Rectal smooth muscle tissue (tissue), 1 donor: ENCODE measurements at regions not wholly inside any gene's neighbourhood (a gene's known extent, or its start where the extent isn't known, plus 50 kb on each side); places are given as distances from the start of the nearest gene placed in this dataset.
"Not testable (repeated sequence)": the region's sequence is repeated elsewhere in the genome, so short reads cannot be mapped to it uniquely, and the experiment has no call there.

Experiments used
- H3K27ac ChIP-seq: one replicate; pipeline ENCODE4 v1.7.0; 2013; ENCODE audit warnings: low read depth, low read length, inconsistent platforms
- H3K27me3 ChIP-seq: one replicate; pipeline ENCODE4 v1.7.0; 2013; ENCODE audit warnings: low read length; ENCODE audit not compliant: control insufficient read depth, insufficient read depth
- H3K36me3 ChIP-seq: one replicate; pipeline ENCODE4 v1.7.0; 2013; ENCODE audit warnings: low read length; ENCODE audit not compliant: control insufficient read depth, insufficient read depth
- H3K4me1 ChIP-seq: one replicate; pipeline ENCODE4 v1.7.0; 2013; ENCODE audit warnings: low read length; ENCODE audit not compliant: control insufficient read depth, insufficient read depth
- H3K4me3 ChIP-seq: one replicate; pipeline ENCODE4 v1.7.0; 2013; ENCODE audit warnings: low read length
- H3K9ac ChIP-seq: one replicate; pipeline ENCODE4 v1.7.0; 2013; ENCODE audit warnings: low read length

DNA sequence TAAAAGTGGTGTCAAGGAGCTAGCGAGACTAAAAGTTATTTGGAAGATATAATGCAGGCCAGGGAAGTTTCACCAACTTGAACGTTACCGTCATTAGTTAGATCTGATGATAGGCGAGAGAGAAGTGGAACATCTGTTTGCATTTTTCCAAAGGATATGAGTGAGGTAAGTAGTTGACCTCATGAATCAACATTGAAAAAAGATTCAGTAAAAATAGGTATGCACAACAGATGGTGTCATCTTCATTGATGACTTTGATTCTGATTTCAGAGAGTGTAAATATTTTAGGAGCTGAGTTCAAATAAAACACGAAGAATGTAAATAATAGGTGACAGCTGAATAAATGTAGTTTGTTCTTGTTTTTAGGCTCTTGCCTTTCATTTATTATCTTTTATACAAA lies 998.9 kb upstream of the CDH6 start:
- no peak overlapping the region for H3K27ac ChIP-seq
- no peak overlapping the region for H3K4me3 ChIP-seq
- H3K36me3 ChIP-seq, result no peaks in the 10 kb centered on the region
- H3K4me1 ChIP-seq, result no peaks in the 10 kb centered on the region
- no peaks in the 10 kb centered on the region for H3K27me3 ChIP-seq
- H3K9ac ChIP-seq, result no peak overlapping the region

DNA sequence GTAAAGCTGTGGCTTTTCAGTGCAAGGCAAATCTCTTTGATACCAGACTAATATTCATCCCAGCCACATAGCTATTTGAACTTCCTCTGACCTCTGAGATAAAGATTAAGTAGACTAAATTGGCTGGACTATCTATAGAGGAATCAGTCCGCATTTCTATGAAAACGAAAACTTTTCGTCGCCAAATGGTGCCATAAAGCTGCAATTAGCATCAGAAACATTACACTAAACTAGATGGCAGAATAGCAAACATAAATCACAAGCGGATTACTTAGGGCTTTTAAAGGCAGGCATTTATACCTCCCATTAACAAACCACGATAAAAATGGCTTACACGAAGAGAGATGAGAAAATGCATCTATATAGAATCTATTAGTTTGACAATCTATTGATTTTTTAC lies 1009.7 kb upstream of the CDH6 start:
- no peak overlapping the region for H3K27ac ChIP-seq
- H3K4me3 ChIP-seq, result no peak overlapping the region
- H3K27me3 ChIP-seq, result no peaks in the 10 kb centered on the region
- H3K36me3 ChIP-seq, result no peaks in the 10 kb centered on the region
- no peaks in the 10 kb centered on the region for H3K4me1 ChIP-seq
- H3K9ac ChIP-seq, result no peak overlapping the region

- Histone ChIP-seq H3K27me3 (no peaks in the 10 kb centered on the region), H3K4me3 (no peak overlapping the region), H3K36me3 (no peaks in the 10 kb centered on the region), H3K4me1 (no peaks in the 10 kb centered on the region), H3K27ac (no peak overlapping the region), H3K9ac (no peak overlapping the region)
Measured at GRCh38 chr5:30156156-30156555, 1037.3 kb upstream of the CDH6 start.

DNA sequence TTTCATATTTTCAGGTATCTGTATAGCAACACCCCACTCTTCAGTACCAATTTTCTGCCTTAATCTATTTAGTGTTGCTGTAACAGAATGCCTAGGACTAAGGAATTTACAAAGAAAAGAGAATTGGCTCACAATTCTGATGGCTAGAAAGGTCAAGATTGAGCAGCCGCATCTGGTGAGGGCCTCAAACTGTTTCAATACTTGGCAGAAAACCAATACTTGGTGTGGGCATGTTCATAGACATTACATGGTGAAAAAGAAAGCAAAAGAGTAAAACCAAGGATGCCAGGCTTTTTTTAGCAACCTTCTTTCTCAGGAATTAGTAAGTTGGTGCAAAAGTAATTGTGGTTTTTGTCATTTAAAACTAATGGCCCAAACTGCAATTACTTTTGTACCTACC lies 1041.1 kb upstream of the CDH6 start:
- Histone ChIP-seq H3K9ac (no peak overlapping the region), H3K4me3 (no peak overlapping the region), H3K36me3 (no peaks in the 10 kb centered on the region), H3K4me1 (no peaks in the 10 kb centered on the region), H3K27me3 (no peaks in the 10 kb centered on the region), H3K27ac (no peak overlapping the region)

- Histone ChIP-seq H3K27me3 (no peaks in the 10 kb centered on the region), H3K9ac (no peak overlapping the region), H3K4me1 (no peaks in the 10 kb centered on the region), H3K27ac (no peak overlapping the region), H3K36me3 (no peaks in the 10 kb centered on the region), H3K4me3 (no peak overlapping the region)
Measured at GRCh38 chr5:30150231-30150630, 1043.3 kb upstream of the CDH6 start.

GRCh38 chr5:30149526-30149925 lies 1044.0 kb upstream of the CDH6 start:
- H3K27ac ChIP-seq, result no peak overlapping the region
- no peaks in the 10 kb centered on the region for H3K36me3 ChIP-seq
- no peaks in the 10 kb centered on the region for H3K27me3 ChIP-seq
- no peak overlapping the region for H3K9ac ChIP-seq
- H3K4me3 ChIP-seq, result no peak overlapping the region
- no peaks in the 10 kb centered on the region for H3K4me1 ChIP-seq

GRCh38 chr5:30147976-30148375 lies 1045.5 kb upstream of the CDH6 start:
- H3K36me3 ChIP-seq, result no peaks in the 10 kb centered on the region
- H3K27me3 ChIP-seq, result no peaks in the 10 kb centered on the region
- no peak overlapping the region for H3K9ac ChIP-seq
- H3K27ac ChIP-seq, result no peak overlapping the region
- no peaks in the 10 kb centered on the region for H3K4me1 ChIP-seq
- H3K4me3 ChIP-seq, result no peak overlapping the region

GRCh38 chr5:30144059-30144458 lies 1049.4 kb upstream of the CDH6 start:
- H3K4me1 ChIP-seq, H3K4me3 ChIP-seq, H3K27ac ChIP-seq, H3K27me3 ChIP-seq, H3K36me3 ChIP-seq, H3K9ac ChIP-seq: not testable (repeated sequence)

DNA sequence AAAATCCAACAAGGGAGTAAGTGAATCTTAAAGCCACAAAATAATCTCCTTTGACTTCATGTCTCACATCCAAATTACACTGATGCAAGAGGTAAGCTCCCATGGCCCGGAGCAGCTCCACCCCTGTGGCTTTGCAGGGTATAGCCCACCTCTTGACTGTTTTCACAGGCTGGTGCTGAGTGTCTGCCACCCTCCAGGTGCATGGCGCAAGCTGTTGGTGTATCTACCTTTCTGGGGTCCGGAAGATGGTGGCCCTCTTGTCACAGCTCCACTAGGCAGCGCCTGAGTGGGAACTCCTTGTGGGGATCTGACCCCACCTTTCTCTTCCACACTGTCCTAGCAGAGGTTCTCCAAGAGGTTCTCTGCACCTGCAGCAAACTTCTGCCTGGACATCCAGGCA lies 1051.1 kb upstream of the CDH6 start:
- Histone ChIP-seq H3K4me3 (no peak overlapping the region), H3K9ac (no peak overlapping the region), H3K27me3 (no peaks in the 10 kb centered on the region)

DNA sequence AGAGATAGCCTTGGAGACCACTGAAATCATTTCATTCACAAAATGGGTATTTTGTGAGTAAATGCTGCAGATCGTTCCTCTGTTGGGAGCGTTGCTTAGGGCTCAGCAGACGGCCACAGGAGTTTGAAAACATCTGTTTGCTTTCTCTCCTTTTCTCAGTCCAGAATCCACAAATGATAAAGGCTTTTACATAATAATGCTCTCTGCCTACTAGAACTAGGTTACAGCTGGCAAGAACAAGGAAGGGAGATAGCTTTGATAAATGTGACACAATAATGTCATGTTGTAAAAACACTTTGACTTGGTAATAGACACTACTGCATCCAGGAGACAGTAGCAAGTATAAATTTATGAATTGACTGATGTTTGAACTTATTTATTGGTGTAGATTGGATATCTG lies 1072.4 kb upstream of the CDH6 start:
- no peaks in the 10 kb centered on the region for H3K36me3 ChIP-seq

More for the DNA sequence above, 1051.1 kb upstream of the CDH6 start:
- Histone ChIP-seq H3K36me3 (no peaks in the 10 kb centered on the region), H3K27ac (no peak overlapping the region), H3K4me1 (no peaks in the 10 kb centered on the region)

DNA sequence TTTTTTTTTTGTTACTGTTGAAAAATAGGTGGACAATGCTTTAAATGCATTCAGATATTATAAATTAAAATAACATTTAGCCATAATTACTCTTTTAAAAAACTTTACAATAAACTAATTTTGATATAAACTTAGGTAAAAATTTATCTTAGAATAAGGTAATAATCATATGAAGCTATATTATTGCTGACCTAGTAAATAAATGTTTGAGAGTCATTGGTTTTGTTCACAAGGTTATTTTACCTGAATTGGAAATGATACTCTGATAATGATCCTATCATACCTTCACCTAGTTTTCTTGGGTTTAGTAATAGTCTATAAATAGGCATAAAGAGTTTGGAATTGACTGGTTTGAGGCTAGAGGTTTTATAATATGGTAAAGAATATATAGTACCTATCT lies 1076.4 kb upstream of the CDH6 start:
- Histone ChIP-seq H3K4me1 (no peaks in the 10 kb centered on the region), H3K9ac (no peak overlapping the region), H3K4me3 (no peak overlapping the region), H3K36me3 (no peaks in the 10 kb centered on the region), H3K27me3 (no peaks in the 10 kb centered on the region), H3K27ac (no peak overlapping the region)

More for the DNA sequence above, 1072.4 kb upstream of the CDH6 start:
- Histone ChIP-seq H3K27ac (no peak overlapping the region), H3K27me3 (no peaks in the 10 kb centered on the region), H3K9ac (no peak overlapping the region), H3K4me1 (no peaks in the 10 kb centered on the region), H3K4me3 (no peak overlapping the region)

DNA sequence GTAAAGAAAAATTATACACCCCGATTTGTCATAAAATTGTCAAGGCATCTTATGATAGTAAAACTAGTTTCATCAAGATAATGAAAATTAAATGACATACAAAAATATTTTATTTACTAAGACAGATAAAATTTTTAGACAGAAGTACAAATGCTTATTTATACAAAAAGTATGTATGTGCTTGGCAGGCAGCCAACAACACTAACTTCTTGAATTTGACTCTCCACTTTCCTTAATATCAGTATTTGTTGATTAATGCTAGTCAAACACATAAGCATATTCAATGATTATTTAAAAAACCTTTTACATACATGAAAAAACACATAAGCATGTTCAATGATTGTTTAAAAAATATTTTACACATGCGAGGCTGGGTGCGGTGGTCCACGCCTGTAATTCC lies 1079.9 kb upstream of the CDH6 start:
- Histone ChIP-seq H3K9ac (no peak overlapping the region), H3K27me3 (no peaks in the 10 kb centered on the region), H3K36me3 (no peaks in the 10 kb centered on the region), H3K27ac (no peak overlapping the region), H3K4me1 (no peaks in the 10 kb centered on the region), H3K4me3 (no peak overlapping the region)

DNA sequence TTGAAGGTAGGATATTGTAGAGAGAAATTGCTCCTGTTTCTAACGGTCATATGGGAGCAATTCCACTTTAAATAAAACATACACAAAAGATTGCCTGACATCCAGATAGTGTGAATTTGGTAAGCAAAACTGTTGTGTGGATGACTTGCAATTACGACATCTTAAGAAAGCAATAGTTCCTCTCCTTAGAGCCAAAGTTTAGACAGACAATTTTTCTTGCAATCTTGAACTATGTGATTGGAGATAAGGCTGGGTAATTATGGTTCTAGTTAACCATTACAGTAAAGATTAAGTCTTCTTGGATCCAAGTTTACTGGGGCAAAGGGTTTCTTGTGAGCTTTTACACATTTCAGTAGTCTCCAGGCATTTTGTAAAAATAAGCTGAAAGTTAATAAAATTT lies 1080.6 kb upstream of the CDH6 start:
- H3K27me3 ChIP-seq, result no peaks in the 10 kb centered on the region
- H3K4me3 ChIP-seq, result no peak overlapping the region
- H3K36me3 ChIP-seq, result no peaks in the 10 kb centered on the region
- H3K9ac ChIP-seq, result no peak overlapping the region
- H3K4me1 ChIP-seq, result no peaks in the 10 kb centered on the region
- no peak overlapping the region for H3K27ac ChIP-seq

GRCh38 chr5:30108051-30108450 lies 1085.4 kb upstream of the CDH6 start:
- H3K27ac ChIP-seq, result no peak overlapping the region
- H3K4me1 ChIP-seq, result no peaks in the 10 kb centered on the region
- H3K27me3 ChIP-seq, result no peaks in the 10 kb centered on the region
- no peak overlapping the region for H3K4me3 ChIP-seq
- H3K36me3 ChIP-seq, result no peaks in the 10 kb centered on the region
- H3K9ac ChIP-seq, result no peak overlapping the region
